Right lobe of liver (tissue), 6 donors: ENCODE measurements at regions not wholly inside any gene's neighbourhood (a gene's known extent, or its start where the extent isn't known, plus 50 kb on each side); places are given as distances from the start of the nearest gene placed in this dataset.

Experiments used
- ATAC-seq, 4 donors: fragments of 200-7000 bp; cut with Tn5 transposase; one replicate each; pipeline ENCODE4 v1.9.1; 2020; ENCODE audit warnings: mild to moderate bottlenecking in 4 of 4, moderate library complexity in 4 of 4
- DNase-seq, 3 donors: peaks; one replicate each; pipeline ENCODE4 v3.0.0-alpha.2; 2020
- H3K27ac ChIP-seq, 3 donors: fragments of 200-600 bp; one replicate each; pipeline ENCODE4 v1.8.0; 2022
- H3K27me3 ChIP-seq, 2 donors: fragments of 200-600 bp; one replicate each; pipeline ENCODE4 v1.8.0; 2022
- H3K36me3 ChIP-seq, 4 donors: fragments of 200-600 bp; sonication (generic) in 1 of 4; one replicate each; pipeline versions ENCODE4 v1.5.1 to v1.8.0; 2017 to 2022; ENCODE audit warnings: control low read depth in 1 of 4
- H3K4me1 ChIP-seq, 4 donors: fragments of 200-600 bp; sonication (generic) in 1 of 4; one replicate each; pipeline versions ENCODE4 v1.5.1 to v1.8.0; 2017 to 2022; ENCODE audit warnings: control low read depth in 1 of 4
- H3K4me3 ChIP-seq, 3 donors: fragments of 200-600 bp; one replicate each; pipeline ENCODE4 v1.8.0; 2022
- H3K9me3 ChIP-seq, 4 donors: fragments of 200-600 bp; sonication (generic) in 1 of 4; one replicate each; pipeline versions ENCODE4 v1.5.1 to v1.8.0; 2017 to 2022; ENCODE audit warnings: control low read depth in 1 of 4
- CTCF ChIP-seq, 4 donors: fragments of 200-600 bp in 3 of 4; fragments of 450-650 bp in 1 of 4; IDR thresholded peaks; one replicate each; pipeline versions ENCODE4 v1.5.1 to v1.8.0; 2016 to 2022; ENCODE audit warnings: antibody characterized with exemption in 4 of 4, mild to moderate bottlenecking in 2 of 4
- POLR2A ChIP-seq: fragments of 450-650 bp; IDR thresholded peaks from one replicate; pipeline ENCODE4 v1.6.1; 2017; ENCODE audit warnings: antibody characterized with exemption, mild to moderate bottlenecking
- WGBS: methylation state at CpG from one replicate; pipeline ENCODE4 v1.1.6; 2018; ENCODE audit warnings: low coverage, low lambda C conversion rate; ENCODE audit not compliant: insufficient coverage; ENCODE audit errors: missing lambda C conversion rate; 5-methylcytosine and 5-hydroxymethylcytosine counted together
- intact Hi-C, 2 donors: fragments of 100-400 bp; cut with DNase I; formaldehyde crosslinking; loops; one replicate each; pipeline versions ENCODE4 v1.11.2 to v1.14.1; 2022
- donor health status: DM: no; HTN: yes; CAD: no.
- donor health status: DM: no; HTN: no; CAD: no.
- donor health status: DM: no; HTN: no; CAD: no.
- donor health status: DM: no; HTN: yes; CAD: no.
- donor health status: DM: no; HTN: yes; CAD: no.

DNA sequence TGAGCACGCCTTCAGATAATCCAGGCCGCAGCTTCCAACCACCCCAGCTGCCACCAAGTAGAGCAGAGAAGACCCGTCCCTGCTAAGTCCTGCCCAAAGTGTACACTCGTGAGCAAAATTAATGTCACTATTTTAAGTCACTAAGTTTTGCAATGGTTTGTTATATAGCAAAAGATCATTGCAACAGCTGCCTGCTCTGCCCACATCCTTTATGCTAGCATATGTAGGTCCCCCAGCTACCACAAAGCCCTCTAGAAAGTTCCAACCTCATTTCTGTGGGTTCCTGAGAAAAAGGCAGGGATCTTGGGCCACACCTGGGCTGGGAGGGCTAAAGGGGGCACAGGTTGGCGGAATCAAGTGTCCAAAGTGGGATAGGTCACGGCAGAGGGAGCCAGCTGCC, 346.9 kb downstream of the BCOR start:
- no peak for ATAC-seq
- no peaks in the 10 kb centered on the region for H3K9me3 ChIP-seq

DNA sequence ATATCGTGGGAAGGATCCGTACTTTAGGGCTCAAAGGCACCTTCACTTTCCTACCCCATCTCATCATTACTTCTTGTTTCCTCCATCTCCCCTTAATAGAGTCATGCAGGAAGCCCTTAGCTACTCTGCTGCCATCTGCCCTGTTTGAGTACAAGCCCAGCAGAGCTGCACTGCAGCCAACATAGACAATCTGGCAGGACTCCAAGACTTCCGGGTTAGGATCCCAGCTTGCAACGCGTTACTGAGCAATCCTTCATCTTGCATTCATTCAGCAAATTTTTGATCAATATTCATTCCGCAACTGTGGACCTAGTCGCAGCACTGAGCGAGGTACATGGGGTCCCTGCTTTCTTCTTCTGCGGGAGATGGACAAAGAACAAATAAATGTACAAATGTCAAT, 344.9 kb downstream of the BCOR start:
- H3K27me3 ChIP-seq: no peaks in the 10 kb centered on the region
- DNase-seq: peak in 2 of 3 donors; percentile 44 to 68
- 43% methylated on average over 9 of the region's 9 CpGs for WGBS
- no peaks in the 10 kb centered on the region for H3K9me3 ChIP-seq
- H3K4me3 ChIP-seq: no peak overlapping the region
- peaks cover 0 to 5% (median 0%) of the 10 kb centered on the region in 4 donors for H3K4me1 ChIP-seq
- intact Hi-C loops: no loop called here
- no peak overlapping the region for H3K27ac ChIP-seq
- TF ChIP-seq POLR2A (no peak), CTCF (IDR thresholded peaks at IDR 0.05) (no peak)
- no peaks in the 10 kb centered on the region for H3K36me3 ChIP-seq
- ATAC-seq: peak; percentile 70 to 85 (median 80)

More for the DNA sequence above, 346.9 kb downstream of the BCOR start:
- intact Hi-C loops: no loop called here
- TF ChIP-seq POLR2A (no peak), CTCF (IDR thresholded peaks at IDR 0.05) (no peak)
- H3K4me3 ChIP-seq: no peak overlapping the region
- no peak overlapping the region for H3K27ac ChIP-seq
- H3K27me3 ChIP-seq: no peaks in the 10 kb centered on the region
- H3K4me1 ChIP-seq: peaks cover 0 to 11% (median 0%) of the 10 kb centered on the region in 4 donors
- 47% methylated on average over 4 of the region's 6 CpGs for WGBS
- DNase-seq: no peak
- H3K36me3 ChIP-seq: no peaks in the 10 kb centered on the region

GRCh38 chrX:39753293-39753996, 344.3 kb downstream of the BCOR start:
- no peak overlapping the region for H3K27ac ChIP-seq
- no peak overlapping the region for H3K4me3 ChIP-seq
- 87% methylated on average over 5 of the region's 8 CpGs for WGBS
- H3K36me3 ChIP-seq: no peaks in the 10 kb centered on the region
- intact Hi-C loops: no loop called here
- no peaks in the 10 kb centered on the region for H3K9me3 ChIP-seq
- TF ChIP-seq CTCF (IDR thresholded peaks at IDR 0.05): no peak
- no peak for TF ChIP-seq POLR2A
- DNase-seq: no peak
- H3K27me3 ChIP-seq: no peaks in the 10 kb centered on the region
- peaks cover 0 to 5% (median 0%) of the 10 kb centered on the region in 4 donors for H3K4me1 ChIP-seq
- peak; percentile 6 to 78 (median 18) for ATAC-seq

DNA sequence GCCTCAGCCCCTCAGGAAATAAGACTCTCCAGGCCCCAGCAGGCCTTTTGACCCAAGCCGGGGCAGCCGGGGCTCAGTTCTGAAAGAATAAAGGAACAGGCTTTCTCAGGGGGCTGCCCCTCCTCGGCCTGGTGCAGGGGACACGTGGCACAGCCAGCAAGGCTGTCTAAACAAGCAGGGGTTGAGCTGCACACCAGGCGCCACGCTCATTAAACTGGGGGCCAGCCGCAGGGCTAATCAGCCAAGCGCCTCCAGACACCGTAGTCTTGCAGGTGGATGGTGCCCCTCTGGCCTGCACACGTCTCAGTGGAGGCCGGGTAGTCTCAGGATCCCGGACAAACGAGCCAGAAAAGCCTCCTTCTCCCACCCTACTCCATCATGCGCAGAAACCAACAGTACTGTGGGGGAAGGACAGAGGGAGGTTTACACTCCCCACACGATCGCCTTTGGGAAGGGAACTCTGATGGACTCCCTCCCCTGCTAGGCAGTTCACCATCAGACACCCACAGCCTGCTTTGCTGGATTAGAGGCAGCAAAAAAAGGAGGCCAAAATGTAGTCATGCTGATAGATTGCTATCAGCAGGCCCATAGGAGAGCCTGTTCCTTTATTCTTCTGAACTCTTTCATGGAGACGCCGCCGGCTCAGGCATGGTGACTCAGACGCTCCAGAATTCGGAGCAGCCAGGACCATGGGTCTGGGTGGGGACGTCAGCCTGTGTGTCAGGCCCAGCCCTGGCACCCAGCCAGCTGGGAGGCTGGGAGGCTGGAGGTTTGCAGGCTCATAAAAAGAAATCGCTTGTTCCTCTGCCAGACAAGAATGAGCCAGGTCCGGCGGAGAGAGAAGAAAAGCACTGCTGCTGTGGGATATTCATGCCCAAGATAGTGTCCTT, 342.4 kb downstream of the BCOR start:
- Histone ChIP-seq H3K27ac (no peak overlapping the region), H3K36me3 (no peaks in the 10 kb centered on the region), H3K4me1 (peaks cover 0 to 9% (median 2%) of the 10 kb centered on the region in 4 donors), H3K4me3 (no peak overlapping the region), H3K9me3 (no peaks in the 10 kb centered on the region), H3K27me3 (no peaks in the 10 kb centered on the region)
- TF ChIP-seq CTCF (IDR thresholded peaks at IDR 0.05) (no peak), POLR2A (no peak)
- ATAC-seq: no peak
- peak in 1 of 3 donors; percentile 42 for DNase-seq
- intact Hi-C loops: no loop called here
- 65% methylated on average over 9 of the region's 25 CpGs for WGBS
